B cell (primary cell): ENCODE measurements at regions not wholly inside any gene's neighbourhood (a gene's known extent, or its start where the extent isn't known, plus 50 kb on each side); places are given as distances from the start of the nearest gene placed in this dataset.

ENCODE experiments used
- ATAC-seq: fragments of 200-7000 bp; cut with Tn5 transposase; one replicate; pipeline ENCODE4 v1.10.0; 2021; ENCODE audit warnings: low read depth, mild to moderate bottlenecking, moderate number of reproducible peaks, moderate library complexity
- CTCF ChIA-PET: fragments of 350-600 bp; sonication (Branson Sonifier 250); formaldehyde crosslinking; loops from one replicate; lab custom pipeline; 2021; ENCODE audit warnings: antibody characterized with exemption, inconsistent platforms; lab: Charles Lee
- POLR2A ChIA-PET: fragments of 350-600 bp; sonication (Branson Sonifier 250); formaldehyde crosslinking; loops from one replicate; lab custom pipeline; 2021; ENCODE audit warnings: antibody characterized with exemption; lab: Charles Lee
- DNase-seq: peaks from one replicate; pipeline ENCODE4 v3.0.0; 2013
- H2AFZ ChIP-seq: 2 replicates; pipeline ENCODE4 v1.6.1; 2012; ENCODE audit warnings: mild to moderate bottlenecking, low read depth, low read length; ENCODE audit not compliant: insufficient read depth, poor library complexity, severe bottlenecking
- H3K27ac ChIP-seq, 2 donors: 1 replicate in 1 of 2; 2 replicates in 1 of 2; pipeline ENCODE4 v1.5.1; 2012 to 2013; ENCODE audit warnings: low read length in 2 of 2, mild to moderate bottlenecking in 2 of 2, moderate library complexity in 1 of 2
- H3K27me3 ChIP-seq, 4 experiments: fragments of 200-600 bp in 1 of 4; sonication (generic) in 1 of 4; replicated peaks in 1 of 4; 1 replicate in 2 of 4; 2 replicates in 2 of 4; pipeline versions ENCODE4 v1.6.1 to v1.7.0; 2013 to 2016; ENCODE audit warnings: low read length in 3 of 4, mild to moderate bottlenecking in 2 of 4, mixed read lengths in 1 of 4, moderate library complexity in 1 of 4; ENCODE audit not compliant: insufficient read depth in 4 of 4, control insufficient read depth in 3 of 4; ENCODE audit errors: control extremely low read depth in 1 of 4
- H3K36me3 ChIP-seq, 2 experiments: replicated peaks in 1 of 2; 1 replicate in 1 of 2; 2 replicates in 1 of 2; pipeline versions ENCODE4 v1.6.1 to v1.7.1; 2013; ENCODE audit warnings: low read length in 1 of 2; ENCODE audit not compliant: insufficient read depth in 2 of 2, control insufficient read depth in 1 of 2; ENCODE audit errors: control extremely low read depth in 1 of 2, extremely low read depth in 1 of 2
- H3K4me1 ChIP-seq, 2 donors: fragments of 200-600 bp in 1 of 2; sonication (generic) in 1 of 2; 1 replicate in 1 of 2; 2 replicates in 1 of 2; pipeline versions ENCODE4 v1.5.1 to v1.6.1; 2013 to 2017; ENCODE audit warnings: low read length in 2 of 2; ENCODE audit not compliant: control insufficient read depth in 2 of 2, insufficient read depth in 2 of 2
- H3K4me2 ChIP-seq: replicated peaks from 2 replicates; pipeline ENCODE3; 2012; ENCODE audit warnings: mild to moderate bottlenecking, low read depth, low read length; ENCODE audit not compliant: poor library complexity, severe bottlenecking
- H3K4me3 ChIP-seq, 5 experiments: fragments of 200-600 bp in 1 of 5; sonication (generic) in 1 of 5; 1 replicate in 3 of 5; 2 replicates in 2 of 5; pipeline versions ENCODE4 v1.5.1 to v1.7.0; 2011 to 2016; ENCODE audit warnings: low read length in 4 of 5, mild to moderate bottlenecking in 4 of 5, low read depth in 2 of 5, control low read depth in 1 of 5, moderate library complexity in 1 of 5; ENCODE audit not compliant: insufficient read depth in 1 of 5; ENCODE audit errors: control extremely low read depth in 1 of 5, extremely low read depth in 1 of 5
- H3K79me2 ChIP-seq: fragments of 200-600 bp; sonication (generic); one replicate; pipeline ENCODE4 v1.6.0; 2016; ENCODE audit warnings: low read length; ENCODE audit not compliant: control insufficient read depth, insufficient read depth
- H3K9ac ChIP-seq: fragments of 200-600 bp; sonication (generic); 2 replicates; pipeline ENCODE4 v1.6.1; 2017; ENCODE audit warnings: mild to moderate bottlenecking, low read length, moderate library complexity
- H3K9me3 ChIP-seq, 3 donors: one replicate each; pipeline versions ENCODE4 v1.6.1 to v1.7.1; 2013; ENCODE audit warnings: low read length in 2 of 3; ENCODE audit not compliant: control insufficient read depth in 2 of 3, insufficient read depth in 1 of 3; ENCODE audit errors: control extremely low read depth in 1 of 3
- H4K20me1 ChIP-seq: 2 replicates; pipeline ENCODE4 v1.6.0; 2012; ENCODE audit warnings: mild to moderate bottlenecking, low read length; ENCODE audit not compliant: insufficient read depth, control insufficient read depth, poor library complexity, severe bottlenecking
- H3K27ac Mint-ChIP-seq: one replicate; pipeline ENCODE4 v1.8.0; 2021; ENCODE audit warnings: mixed read lengths
- H3K27me3 Mint-ChIP-seq: one replicate; pipeline ENCODE4 v1.8.0; 2021; ENCODE audit warnings: mixed read lengths
- H3K4me1 Mint-ChIP-seq: one replicate; pipeline ENCODE4 v1.8.0; 2021; ENCODE audit warnings: mixed read lengths
- H3K4me3 Mint-ChIP-seq: one replicate; pipeline ENCODE4 v1.8.0; 2021; ENCODE audit warnings: mixed read lengths
- H3K9me3 Mint-ChIP-seq: one replicate; pipeline ENCODE4 v1.8.0; 2022; ENCODE audit warnings: mixed read lengths; ENCODE audit not compliant: insufficient read depth
- CTCF ChIP-seq: fragments of 200-600 bp; IDR thresholded peaks from one replicate; pipeline ENCODE4 v1.8.0; 2022; ENCODE audit warnings: antibody characterized with exemption, mild to moderate bottlenecking
- EZH2 ChIP-seq: IDR thresholded peaks from 2 replicates; pipeline ENCODE4 v1.6.1; 2012; ENCODE audit warnings: borderline replicate concordance, low read depth, mild to moderate bottlenecking, moderate library complexity, low read length; ENCODE audit not compliant: insufficient read depth, poor library complexity, severe bottlenecking
- WGBS: methylation state at CpG from one replicate; pipeline ENCODE4 v1.1.5; 2013; ENCODE audit warnings: missing lambda C conversion rate; ENCODE audit not compliant: insufficient coverage; 5-methylcytosine and 5-hydroxymethylcytosine counted together
- intact Hi-C: fragments of 100-400 bp; cut with micrococcal nuclease; formaldehyde crosslinking; loops from one replicate; pipeline ENCODE4 v1.10.0; 2022

GRCh38 chr4:4761128-4761982, 98.1 kb upstream of the MSX1 start:
- Mint-ChIP-seq H3K4me3 (no peak overlapping the region), H3K4me1 (peaks cover 19% of the 10 kb centered on the region), H3K27ac (no peak overlapping the region), H3K27me3 (peaks cover 23% of the 10 kb centered on the region), H3K9me3 (no peaks in the 10 kb centered on the region)
- Histone ChIP-seq H3K9ac (no peak overlapping the region), H3K9me3 (peaks cover 0 to 4% (median 0%) of the 10 kb centered on the region in 3 donors), H3K79me2 (no peaks in the 10 kb centered on the region), H3K4me3 (no peak overlapping the region), H3K4me1 (peaks cover 8 to 11% of the 10 kb centered on the region in 2 donors), H2AFZ (no peak overlapping the region), H3K27me3 (peaks cover 0 to 4% (median 0%) of the 10 kb centered on the region in 4 experiments), H3K27ac (no peak overlapping the region), H4K20me1 (no peaks in the 10 kb centered on the region), H3K4me2 (no peak overlapping the region), H3K36me3 (no peaks in the 10 kb centered on the region)
- ChIA-PET CTCF (no interaction called here), POLR2A (no interaction called here)
- no peak for ATAC-seq
- intact Hi-C loops = no loop called here
- TF ChIP-seq EZH2 = no peak
- 80% methylated on average over 15 of the region's 20 CpGs for WGBS
- no peak for DNase-seq

GRCh38 chr4:4759883-4760282, 99.6 kb upstream of the MSX1 start:
- 78% methylated on average over 7 of the region's 7 CpGs for whole genome bisulfite sequencing

More at GRCh38 chr4:4759883-4760282, 99.6 kb upstream of the MSX1 start:
- no peak for TF ChIP-seq CTCF
- no peak for TF ChIP-seq EZH2
- no peak for ATAC-seq
- no peaks in the 10 kb centered on the region for H4K20me1 ChIP-seq
- H3K36me3 ChIP-seq = no peaks in the 10 kb centered on the region
- H3K27ac Mint-ChIP-seq = no peak overlapping the region
- no peak for DNase-seq
- no peaks in the 10 kb centered on the region for H3K9me3 ChIP-seq
- H3K4me3 Mint-ChIP-seq = no peak overlapping the region
- H3K4me1 ChIP-seq = peaks cover 8 to 11% of the 10 kb centered on the region in 2 donors
- H3K79me2 ChIP-seq = no peaks in the 10 kb centered on the region
- H3K4me2 ChIP-seq = no peak overlapping the region
- CTCF ChIA-PET = no interaction called here
- no peak overlapping the region for H3K27ac ChIP-seq
- no peak overlapping the region for H3K9ac ChIP-seq
- POLR2A ChIA-PET = no interaction called here
- H2AFZ ChIP-seq = no peak overlapping the region
- intact Hi-C loops = no loop called here
- H3K27me3 ChIP-seq = peaks cover 0 to 4% (median 0%) of the 10 kb centered on the region in 4 experiments
- no peak overlapping the region for H3K4me3 ChIP-seq
- no peaks in the 10 kb centered on the region for H3K9me3 Mint-ChIP-seq
- H3K27me3 Mint-ChIP-seq = peaks cover 18% of the 10 kb centered on the region
- H3K4me1 Mint-ChIP-seq = peaks cover 19% of the 10 kb centered on the region
